Mesendoderm (in vitro differentiated cells): ENCODE measurements at regions not wholly inside any gene's neighbourhood (a gene's known extent, or its start where the extent isn't known, plus 50 kb on each side); places are given as distances from the start of the nearest gene placed in this dataset.

ENCODE experiments used
- DNase-seq: peaks from one replicate; pipeline ENCODE4 v3.0.0; 2013
- H2AK5ac ChIP-seq: 2 replicates; pipeline ENCODE4 v1.6.1; 2013; ENCODE audit warnings: low read length, inconsistent platforms
- H2BK120ac ChIP-seq: 2 replicates; pipeline ENCODE4 v1.6.1; 2013; ENCODE audit warnings: low read depth, mild to moderate bottlenecking, low read length, moderate library complexity, mixed read lengths
- H2BK15ac ChIP-seq: replicated peaks from 2 replicates; pipeline ENCODE4 v1.6.1; 2013; ENCODE audit warnings: low read depth, mild to moderate bottlenecking, moderate library complexity
- H2BK5ac ChIP-seq: 2 replicates; pipeline ENCODE4 v1.6.1; 2013; ENCODE audit warnings: low read length, inconsistent platforms
- H3K18ac ChIP-seq: 2 replicates; pipeline ENCODE4 v1.6.1; 2013; ENCODE audit warnings: mild to moderate bottlenecking, low read length, mixed read lengths
- H3K23ac ChIP-seq: one replicate; pipeline ENCODE4 v1.6.1; 2013; ENCODE audit warnings: low read length
- H3K27ac ChIP-seq: 2 replicates; pipeline ENCODE4 v1.5.1; 2013; ENCODE audit warnings: low read depth, mild to moderate bottlenecking, inconsistent platforms, low read length, moderate library complexity
- H3K27me3 ChIP-seq: 2 replicates; pipeline ENCODE4 v1.6.1; 2013; ENCODE audit warnings: low read length, control low read depth, mild to moderate bottlenecking, inconsistent platforms; ENCODE audit not compliant: insufficient read depth, poor library complexity
- H3K36me3 ChIP-seq: 2 replicates; pipeline ENCODE4 v1.6.1; 2013; ENCODE audit warnings: low read length, inconsistent platforms; ENCODE audit not compliant: control insufficient read depth, insufficient read depth
- H3K4ac ChIP-seq: one replicate; pipeline ENCODE4 v1.6.1; 2013; ENCODE audit warnings: low read depth, mild to moderate bottlenecking, low read length, moderate library complexity
- H3K4me1 ChIP-seq: 2 replicates; pipeline ENCODE4 v1.6.1; 2013; ENCODE audit warnings: low read depth, low read length, inconsistent platforms; ENCODE audit not compliant: control insufficient read depth
- H3K4me2 ChIP-seq: 2 replicates; pipeline ENCODE4 v1.6.1; 2013; ENCODE audit warnings: low read length
- H3K4me3 ChIP-seq: 2 replicates; pipeline ENCODE4 v1.5.1; 2013; ENCODE audit warnings: mild to moderate bottlenecking, low read length
- H3K56ac ChIP-seq: one replicate; pipeline ENCODE4 v1.6.1; 2013; ENCODE audit warnings: low read length
- H3K79me1 ChIP-seq: 2 replicates; pipeline ENCODE4 v1.6.1; 2013; ENCODE audit warnings: low read length, inconsistent platforms
- H3K79me2 ChIP-seq: 2 replicates; pipeline ENCODE4 v1.6.1; 2013; ENCODE audit warnings: mild to moderate bottlenecking, low read length; ENCODE audit not compliant: control insufficient read depth, insufficient read depth
- H3K9ac ChIP-seq: 2 replicates; pipeline ENCODE4 v1.6.1; 2013; ENCODE audit warnings: low read length, inconsistent platforms
- H4K5ac ChIP-seq: one replicate; pipeline ENCODE4 v1.6.1; 2013; ENCODE audit warnings: low read length
- H4K8ac ChIP-seq: one replicate; pipeline ENCODE4 v1.6.1; 2013; ENCODE audit warnings: low read depth, mild to moderate bottlenecking, control low read depth, low read length, moderate library complexity
- WGBS: extraction: QIAGEN DNeasy Blood & Tissue Kit; methylation state at CpG from one replicate; pipeline ENCODE4 v1.1.7; 2013; ENCODE audit warnings: low lambda C conversion rate, missing lambda C conversion rate; ENCODE audit not compliant: insufficient coverage; ENCODE audit errors: extremely low coverage; 5-methylcytosine and 5-hydroxymethylcytosine counted together

DNA sequence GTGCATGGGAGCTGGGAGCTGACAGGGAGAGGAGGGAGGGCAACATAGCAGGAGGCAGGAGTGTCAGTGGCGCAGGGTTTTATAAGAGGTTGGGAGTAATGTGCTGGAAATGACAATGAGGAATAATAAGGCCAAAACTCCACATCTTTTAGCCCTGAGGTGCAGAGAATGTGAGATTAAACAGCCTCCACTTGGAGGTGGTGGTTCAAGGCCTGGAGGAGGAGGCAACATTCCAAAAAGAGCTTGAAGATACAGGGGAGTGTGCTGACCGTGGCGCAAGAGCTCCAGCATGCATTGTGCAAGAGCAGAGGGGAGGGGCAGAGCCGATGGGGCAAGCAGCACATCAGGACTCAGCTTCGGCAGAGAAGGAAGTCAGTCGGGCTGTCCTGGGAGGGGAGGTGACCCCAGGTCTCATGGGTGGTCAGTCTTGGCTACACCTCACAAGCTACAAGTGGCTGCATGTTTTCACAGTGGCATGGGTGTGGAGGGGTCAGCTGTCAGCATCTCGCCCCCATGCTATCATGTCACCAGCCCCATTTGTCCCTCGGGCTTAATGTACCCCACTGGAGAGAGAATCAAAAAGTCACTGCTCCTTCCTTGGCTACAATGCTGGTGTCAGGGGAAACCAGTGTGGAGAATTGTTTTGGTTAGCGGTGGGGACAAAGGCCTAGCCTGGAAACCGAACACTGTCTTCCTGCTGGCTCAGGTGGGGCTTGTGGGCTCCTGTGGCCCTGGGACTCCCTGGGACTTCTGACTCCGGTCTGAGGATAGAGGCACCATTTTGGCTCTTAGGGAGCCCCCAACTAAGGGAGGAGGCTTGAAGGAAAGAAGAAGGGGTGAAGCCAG, 208.0 kb downstream of the ZFP36L2 start:
- Histone ChIP-seq H3K79me1 (no peaks in the 10 kb centered on the region), H3K18ac (no peak overlapping the region), H3K23ac (no peak overlapping the region), H3K4me3 (no peak overlapping the region), H3K79me2 (no peaks in the 10 kb centered on the region), H3K27ac (no peak overlapping the region), H4K8ac (no peak overlapping the region), H2BK15ac (no peak overlapping the region), H2BK5ac (no peak overlapping the region), H3K36me3 (no peaks in the 10 kb centered on the region), H3K9ac (no peak overlapping the region), H4K5ac (no peak overlapping the region), H3K56ac (peak overlapping the region; percentile 36), H3K4me2 (no peak overlapping the region), H3K4ac (no peak overlapping the region), H3K27me3 (no peaks in the 10 kb centered on the region), H3K4me1 (peaks cover 2% of the 10 kb centered on the region), H2BK120ac (no peak overlapping the region), H2AK5ac (peak overlapping the region; percentile 32)
- WGBS = no CpG with 5 or more reads among the region's 11 CpGs
- no peak for DNase-seq

DNA sequence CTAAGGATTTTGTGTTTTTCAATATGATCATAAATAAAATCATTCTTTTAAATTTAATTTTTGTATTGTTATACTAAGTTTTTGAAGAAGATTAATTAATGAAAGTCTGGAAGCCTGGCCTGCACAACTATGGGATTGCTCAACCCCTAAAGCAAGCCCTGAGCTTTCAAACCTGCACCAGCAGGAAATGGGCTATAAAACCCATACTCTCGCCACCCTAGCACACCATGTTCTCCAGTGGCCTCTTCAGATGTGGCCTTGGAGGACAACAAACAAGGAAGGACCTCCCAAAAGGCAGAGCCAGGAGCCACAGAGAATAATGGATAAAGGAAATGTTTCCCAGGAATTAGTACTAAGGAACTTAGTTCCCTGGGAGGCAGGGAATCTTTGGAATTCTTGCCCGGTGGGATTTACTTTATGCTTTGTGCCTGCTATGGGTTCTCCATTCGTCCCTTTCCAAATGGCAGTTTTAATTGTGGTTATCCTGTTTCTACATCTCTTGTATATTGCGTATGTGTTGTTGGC, 212.5 kb downstream of the ZFP36L2 start:
- no peaks in the 10 kb centered on the region for H3K79me1 ChIP-seq
- H3K4me3 ChIP-seq = no peak overlapping the region
- H3K4me2 ChIP-seq = no peak overlapping the region
- H3K36me3 ChIP-seq = no peaks in the 10 kb centered on the region
- H3K4ac ChIP-seq = no peak overlapping the region
- H3K4me1 ChIP-seq = peaks cover 6% of the 10 kb centered on the region
- DNase-seq = peak; percentile 40
- no peak overlapping the region for H4K5ac ChIP-seq
- no peaks in the 10 kb centered on the region for H3K79me2 ChIP-seq
- WGBS = no CpG with 5 or more reads among the region's 4 CpGs
- no peak overlapping the region for H3K18ac ChIP-seq
- H3K23ac ChIP-seq = no peak overlapping the region
- no peak overlapping the region for H3K27ac ChIP-seq
- H3K27me3 ChIP-seq = no peaks in the 10 kb centered on the region
- no peak overlapping the region for H3K9ac ChIP-seq
- no peak overlapping the region for H2BK120ac ChIP-seq
- H2BK5ac ChIP-seq = no peak overlapping the region
- no peak overlapping the region for H2AK5ac ChIP-seq
- H3K56ac ChIP-seq = no peak overlapping the region
- no peak overlapping the region for H4K8ac ChIP-seq
- no peak overlapping the region for H2BK15ac ChIP-seq

DNA sequence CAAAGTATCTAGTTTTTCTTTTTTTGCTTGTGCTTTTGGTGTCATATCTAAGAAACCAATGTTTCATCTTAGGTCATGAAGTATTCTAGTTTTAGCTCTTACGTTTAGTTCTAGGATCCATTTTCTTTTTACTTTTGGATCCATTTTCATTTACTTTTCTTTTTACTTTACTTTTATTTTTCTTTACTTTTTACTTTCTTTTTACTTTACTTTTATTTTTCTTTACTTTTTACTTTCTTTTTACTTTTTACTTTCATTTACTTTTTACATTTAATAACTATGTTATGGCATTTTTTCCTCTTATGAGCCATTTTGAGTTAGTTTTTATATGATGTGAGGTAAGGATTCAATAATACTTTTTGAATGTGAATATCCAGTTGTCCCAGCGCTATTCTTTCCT, 213.4 kb downstream of the ZFP36L2 start:
- no peak overlapping the region for H3K18ac ChIP-seq
- no peak overlapping the region for H3K4me2 ChIP-seq
- H3K23ac ChIP-seq = no peak overlapping the region
- no peak overlapping the region for H2BK15ac ChIP-seq
- H3K27me3 ChIP-seq = no peaks in the 10 kb centered on the region
- no peak overlapping the region for H4K8ac ChIP-seq
- H3K36me3 ChIP-seq = no peaks in the 10 kb centered on the region
- no CpG with 5 or more reads among the region's 2 CpGs for WGBS
- no peaks in the 10 kb centered on the region for H3K79me2 ChIP-seq
- no peak overlapping the region for H3K4me3 ChIP-seq
- H3K4me1 ChIP-seq = peaks cover 6% of the 10 kb centered on the region
- no peak overlapping the region for H2BK120ac ChIP-seq
- no peak overlapping the region for H3K56ac ChIP-seq
- H3K79me1 ChIP-seq = no peaks in the 10 kb centered on the region
- H3K9ac ChIP-seq = no peak overlapping the region
- H2BK5ac ChIP-seq = no peak overlapping the region
- no peak overlapping the region for H4K5ac ChIP-seq
- no peak for DNase-seq
- H3K4ac ChIP-seq = no peak overlapping the region
- H3K27ac ChIP-seq = no peak overlapping the region
- H2AK5ac ChIP-seq = no peak overlapping the region

DNA sequence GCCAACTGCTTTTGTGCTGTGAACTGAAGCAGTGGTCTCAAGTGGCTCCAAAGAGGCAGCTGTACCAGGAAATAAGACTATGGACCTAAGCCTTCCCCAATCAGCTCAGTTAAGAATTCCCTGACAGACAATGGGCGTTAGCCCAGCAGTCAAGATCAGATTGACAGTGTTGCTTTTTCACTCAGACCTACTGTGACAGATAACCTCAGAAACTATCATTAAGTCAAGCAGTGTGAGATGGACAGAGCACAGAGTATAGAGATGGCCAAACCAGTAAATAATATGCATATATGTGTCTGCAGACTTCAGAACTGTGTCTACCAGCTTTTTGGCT, 215.3 kb downstream of the ZFP36L2 start:
- Histone ChIP-seq H3K79me2 (no peaks in the 10 kb centered on the region), H3K23ac (no peak overlapping the region), H3K79me1 (no peaks in the 10 kb centered on the region), H3K36me3 (no peaks in the 10 kb centered on the region), H2BK120ac (no peak overlapping the region), H3K4me2 (no peak overlapping the region), H3K9ac (no peak overlapping the region), H3K27ac (peak overlapping the region; percentile 72), H2BK5ac (peak overlapping the region; percentile 78), H3K4ac (no peak overlapping the region), H3K4me1 (peaks cover 6% of the 10 kb centered on the region), H3K18ac (no peak overlapping the region), H4K8ac (no peak overlapping the region), H3K4me3 (no peak overlapping the region), H2AK5ac (no peak overlapping the region), H3K56ac (peak overlapping the region; percentile 68), H3K27me3 (no peaks in the 10 kb centered on the region), H2BK15ac (no peak overlapping the region), H4K5ac (no peak overlapping the region)
- no CpG with 5 or more reads among the region's 1 CpG for WGBS
- peak; percentile 70 for DNase-seq

DNA sequence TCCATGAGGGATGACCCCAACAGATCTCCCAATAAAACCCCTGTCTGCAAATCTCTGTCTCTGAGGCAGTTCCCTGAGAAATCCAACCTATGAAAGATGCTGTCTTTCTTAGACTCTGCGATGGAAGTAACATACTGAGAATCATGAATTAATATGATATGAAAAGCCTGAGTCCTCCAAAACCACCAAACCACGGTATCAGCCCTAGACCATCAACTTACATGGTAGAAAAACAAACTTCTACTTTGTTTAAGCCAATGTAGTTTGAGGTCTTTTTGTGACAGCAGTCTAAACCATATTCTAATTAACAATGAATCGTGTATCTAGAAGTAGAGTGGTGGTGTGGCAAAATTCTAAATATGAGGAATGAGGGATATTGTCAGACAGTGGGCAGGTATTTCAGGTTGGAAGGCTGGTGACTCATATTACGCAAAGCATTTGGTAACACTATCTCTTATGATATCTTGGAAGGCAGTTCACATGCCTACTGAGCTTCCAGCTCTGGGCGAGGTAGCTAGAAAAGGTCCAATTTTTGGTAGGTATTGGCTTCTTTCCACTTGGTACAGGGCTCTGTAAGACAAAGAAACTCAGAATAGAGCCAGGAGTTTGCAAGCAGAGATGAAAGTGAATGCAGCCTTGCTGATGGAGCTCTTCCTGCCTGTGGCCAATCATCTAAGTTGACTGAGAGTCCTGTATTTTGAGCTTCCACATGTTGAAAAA, 215.8 kb downstream of the ZFP36L2 start:
- no peak for DNase-seq
- peak overlapping the region; percentile 72 for H4K5ac ChIP-seq
- no peak overlapping the region for H2AK5ac ChIP-seq
- no peaks in the 10 kb centered on the region for H3K79me2 ChIP-seq
- no peak overlapping the region for H2BK120ac ChIP-seq
- peak overlapping the region; percentile 72 for H3K27ac ChIP-seq
- H3K4me1 ChIP-seq = peaks cover 6% of the 10 kb centered on the region
- peak overlapping the region; percentile 41 for H3K4ac ChIP-seq
- no peak overlapping the region for H4K8ac ChIP-seq
- WGBS = no CpG with 5 or more reads among the region's 5 CpGs
- peak overlapping the region; percentile 12 for H3K9ac ChIP-seq
- H3K36me3 ChIP-seq = no peaks in the 10 kb centered on the region
- no peak overlapping the region for H2BK15ac ChIP-seq
- no peak overlapping the region for H3K4me3 ChIP-seq
- H3K18ac ChIP-seq = peak overlapping the region; percentile 21
- H3K79me1 ChIP-seq = no peaks in the 10 kb centered on the region
- no peak overlapping the region for H3K23ac ChIP-seq
- peak overlapping the region; percentile 68 for H3K56ac ChIP-seq
- no peak overlapping the region for H3K4me2 ChIP-seq
- peak overlapping the region; percentile 78 for H2BK5ac ChIP-seq
- no peaks in the 10 kb centered on the region for H3K27me3 ChIP-seq
